SK-N-SH (cell line): ENCODE measurements at regions not wholly inside any gene's neighbourhood (a gene's known extent, or its start where the extent isn't known, plus 50 kb on each side); places are given as distances from the start of the nearest gene placed in this dataset.

Source experiments
- CTCF ChIP-seq: fragments of 200-600 bp; sonication (generic); IDR thresholded peaks from 2 replicates; pipeline ENCODE4 v1.6.1; 2017; ENCODE audit warnings: antibody characterized with exemption, mild to moderate bottlenecking, moderate library complexity
- FOSL2 ChIP-seq: IDR thresholded peaks from 2 replicates; pipeline ENCODE4 v1.4.0; 2012; ENCODE audit warnings: low read depth, mild to moderate bottlenecking, moderate library complexity, borderline replicate concordance
- FOXM1 ChIP-seq: IDR thresholded peaks from 2 replicates; pipeline ENCODE4 v1.4.0; 2012; ENCODE audit warnings: low read depth, mild to moderate bottlenecking
- GABPA ChIP-seq: IDR thresholded peaks from 2 replicates; pipeline ENCODE4 v1.4.0; 2012; ENCODE audit warnings: low read depth, mild to moderate bottlenecking
- MAX ChIP-seq: IDR thresholded peaks from 2 replicates; pipeline ENCODE4 v1.4.0; 2012; ENCODE audit warnings: low read depth
- MEF2A ChIP-seq: IDR thresholded peaks from 2 replicates; pipeline ENCODE4 v1.4.0; 2012; ENCODE audit warnings: low read depth, borderline replicate concordance
- MXI1 ChIP-seq: IDR thresholded peaks from 2 replicates; pipeline ENCODE4 v1.6.1; 2012; ENCODE audit warnings: mild to moderate bottlenecking, low read depth, low read length, improper control_type of control experiment
- POLR2AphosphoS5 ChIP-seq: IDR thresholded peaks from 2 replicates; pipeline ENCODE4 v1.6.1; 2012; ENCODE audit warnings: low read depth, low read length
- SIN3A ChIP-seq: IDR thresholded peaks from 2 replicates; pipeline ENCODE4 v1.6.1; 2012; ENCODE audit warnings: low read depth, mild to moderate bottlenecking, low read length, moderate library complexity, borderline replicate concordance

GRCh38 chr7:348962-349743 is 59.2 kb downstream of the FOXL3 start:
- TF ChIP-seq CTCF (no peak), POLR2AphosphoS5 (no peak), MXI1 (no peak), SIN3A (no peak), FOSL2 (no peak), FOXM1 (no peak), MAX (no peak), GABPA (no peak), MEF2A (no peak)
